H1 (cell line): ENCODE measurements at regions not wholly inside any gene's neighbourhood (a gene's known extent, or its start where the extent isn't known, plus 50 kb on each side); places are given as distances from the start of the nearest gene placed in this dataset.

Source experiments
- CTCF ChIA-PET: fragments of 300-600 bp; sonication (Branson Sonifier 250); formaldehyde crosslinking; loops from one replicate; lab custom pipeline; 2021; ENCODE audit not compliant: partially characterized antibody; lab: Charles Lee
- POLR2A ChIA-PET: fragments of 300-600 bp; sonication (Branson Sonifier 250); formaldehyde crosslinking; loops from one replicate; lab custom pipeline; 2021; ENCODE audit warnings: inconsistent platforms; ENCODE audit not compliant: partially characterized antibody; lab: Charles Lee
- DNase-seq, 2 experiments: peaks; one replicate each; pipeline versions ENCODE4 v3.0.0 to v3.0.0-alpha.2; 2010 to 2022; ENCODE audit warnings: low spot score in 2 of 2, low read depth in 1 of 2, mixed read lengths in 1 of 2
- FAIRE-seq: peaks from 2 replicates; lab custom pipeline; 2011; peaks lifted over from hg19 to GRCh38; lab: Jason Lieb, UNC
- H2AFZ ChIP-seq: 2 replicates; pipeline ENCODE4 v1.8.1; 2012; ENCODE audit warnings: low read length, inconsistent platforms
- H2AK5ac ChIP-seq: 2 replicates; pipeline ENCODE4 v1.6.1; 2013; ENCODE audit warnings: low read depth, low read length
- H2BK120ac ChIP-seq: replicated peaks from 2 replicates; pipeline ENCODE3; 2013; ENCODE audit warnings: low read depth, low read length, inconsistent platforms
- H2BK12ac ChIP-seq: 2 replicates; pipeline ENCODE4 v1.6.1; 2013; ENCODE audit warnings: low read depth, low read length
- H2BK15ac ChIP-seq: 2 replicates; pipeline ENCODE4 v1.6.1; 2013; ENCODE audit warnings: low read length
- H2BK20ac ChIP-seq: 2 replicates; pipeline ENCODE4 v1.6.1; 2013; ENCODE audit warnings: low read length
- H2BK5ac ChIP-seq: 2 replicates; pipeline ENCODE4 v1.6.1; 2013; ENCODE audit warnings: low read depth, low read length
- H3K14ac ChIP-seq: 2 replicates; pipeline ENCODE4 v1.6.1; 2013; ENCODE audit warnings: inconsistent platforms; ENCODE audit not compliant: insufficient read length
- H3K18ac ChIP-seq: 2 replicates; pipeline ENCODE4 v1.6.1; 2013; ENCODE audit warnings: low read length; ENCODE audit errors: extremely low read depth
- H3K23ac ChIP-seq: 2 replicates; pipeline ENCODE4 v1.6.1; 2013; ENCODE audit warnings: inconsistent platforms; ENCODE audit not compliant: insufficient read length
- H3K23me2 ChIP-seq: 2 replicates; pipeline ENCODE4 v1.6.1; 2013; ENCODE audit warnings: low read depth, low read length
- H3K27ac ChIP-seq: 2 replicates; pipeline ENCODE4 v1.6.1; 2011; ENCODE audit warnings: low read depth, low read length, inconsistent platforms
- H3K27me3 ChIP-seq, 4 experiments: replicated peaks in 1 of 4; 1 replicate in 1 of 4; 2 replicates in 3 of 4; pipeline versions ENCODE4 v1.6.1 to v1.8.1; 2011 to 2013; ENCODE audit warnings: low read length in 3 of 4, mild to moderate bottlenecking in 3 of 4, inconsistent platforms in 2 of 4, mixed read lengths in 2 of 4, moderate library complexity in 1 of 4; ENCODE audit not compliant: control insufficient read depth in 3 of 4, insufficient read depth in 3 of 4; ENCODE audit errors: extremely low read depth in 1 of 4
- H3K36me3 ChIP-seq, 4 experiments: 2 replicates each; pipeline versions ENCODE4 v1.6.1 to v1.8.1; 2011 to 2013; ENCODE audit warnings: mild to moderate bottlenecking in 4 of 4, low read length in 3 of 4, moderate library complexity in 2 of 4, control low read depth in 1 of 4, inconsistent platforms in 1 of 4; ENCODE audit not compliant: insufficient read depth in 4 of 4, control insufficient read depth in 2 of 4
- H3K4ac ChIP-seq: replicated peaks from 2 replicates; pipeline ENCODE3; 2013; ENCODE audit warnings: low read length, low read depth, mixed read lengths, inconsistent platforms; ENCODE audit not compliant: insufficient read length
- H3K4me1 ChIP-seq, 4 experiments: replicated peaks in 1 of 4; 1 replicate in 1 of 4; 2 replicates in 3 of 4; pipeline versions ENCODE4 v1.6.1 to v1.8.1; 2011 to 2013; ENCODE audit warnings: low read length in 3 of 4, inconsistent platforms in 2 of 4, mixed read lengths in 1 of 4; ENCODE audit not compliant: insufficient read depth in 4 of 4, control insufficient read depth in 3 of 4
- H3K4me2 ChIP-seq, 2 experiments: 2 replicates each; pipeline versions ENCODE4 v1.6.1 to v1.8.1; 2011 to 2013; ENCODE audit warnings: low read depth in 2 of 2, low read length in 2 of 2, control low read depth in 1 of 2, inconsistent platforms in 1 of 2, mild to moderate bottlenecking in 1 of 2; ENCODE audit not compliant: insufficient read depth in 1 of 2
- H3K4me3 ChIP-seq, 4 experiments: fragments of 200-600, 300-600 bp in 1 of 4; sonication (generic), shearing (Covaris generic), sonication (Bioruptor Twin) in 1 of 4; 2 replicates each; pipeline versions ENCODE4 v1.5.1 to v1.8.1; 2011 to 2016; ENCODE audit warnings: low read length in 4 of 4, low read depth in 3 of 4, control low read depth in 2 of 4, inconsistent platforms in 2 of 4, mild to moderate bottlenecking in 2 of 4, mixed read lengths in 1 of 4, moderate library complexity in 1 of 4; ENCODE audit not compliant: insufficient read depth in 2 of 4; ENCODE audit errors: extremely low read depth in 1 of 4
- H3K56ac ChIP-seq: replicated peaks from 2 replicates; pipeline ENCODE3; 2013; ENCODE audit warnings: low read depth, mild to moderate bottlenecking, mixed read lengths, low read length, inconsistent platforms; ENCODE audit not compliant: insufficient read length
- H3K79me1 ChIP-seq: 2 replicates; pipeline ENCODE4 v1.6.1; 2013; ENCODE audit warnings: low read depth, low read length, control low read depth
- H3K79me2 ChIP-seq, 2 experiments: 2 replicates each; pipeline versions ENCODE4 v1.6.1 to v1.8.1; 2012 to 2013; ENCODE audit warnings: low read length in 2 of 2, mild to moderate bottlenecking in 2 of 2, inconsistent platforms in 1 of 2; ENCODE audit not compliant: insufficient read depth in 2 of 2, control insufficient read depth in 1 of 2
- H3K9ac ChIP-seq, 4 experiments: replicated peaks in 1 of 4; 1 replicate in 1 of 4; 2 replicates in 3 of 4; pipeline versions ENCODE4 v1.6.1 to v1.8.1; 2011 to 2013; ENCODE audit warnings: low read depth in 3 of 4, low read length in 3 of 4, control low read depth in 2 of 4, mild to moderate bottlenecking in 2 of 4, moderate library complexity in 2 of 4, inconsistent platforms in 1 of 4; ENCODE audit errors: extremely low read depth in 1 of 4
- H3K9me3 ChIP-seq, 2 experiments: 2 replicates each; pipeline versions ENCODE4 v1.6.1 to v1.8.1; 2012 to 2013; ENCODE audit warnings: mild to moderate bottlenecking in 2 of 2, moderate library complexity in 2 of 2, control low read depth in 1 of 2, inconsistent platforms in 1 of 2, low read depth in 1 of 2, low read length in 1 of 2, mixed read lengths in 1 of 2; ENCODE audit not compliant: insufficient read depth in 2 of 2
- H4K20me1 ChIP-seq, 2 experiments: replicated peaks in 1 of 2; 2 replicates each; pipeline versions ENCODE3 to v1.8.1; 2011 to 2013; ENCODE audit warnings: inconsistent platforms in 2 of 2, low read length in 2 of 2, mild to moderate bottlenecking in 1 of 2; ENCODE audit not compliant: insufficient read depth in 2 of 2, control insufficient read depth in 1 of 2
- H4K5ac ChIP-seq: 2 replicates; pipeline ENCODE4 v1.6.1; 2013; ENCODE audit warnings: low read length, low read depth, mixed read lengths, inconsistent platforms; ENCODE audit not compliant: insufficient read length
- H4K8ac ChIP-seq: 2 replicates; pipeline ENCODE4 v1.8.0; 2013; ENCODE audit warnings: mild to moderate bottlenecking, moderate library complexity, low read length, inconsistent platforms; ENCODE audit not compliant: insufficient read depth; ENCODE audit errors: extremely low read depth
- H4K91ac ChIP-seq: replicated peaks from 2 replicates; pipeline ENCODE3; 2013; ENCODE audit warnings: low read length, mixed read lengths, inconsistent platforms; ENCODE audit not compliant: insufficient read length
- BACH1 ChIP-seq: IDR thresholded peaks from 2 replicates; pipeline ENCODE4 v1.6.1; 2012; ENCODE audit warnings: low read length, improper control_type of control experiment
- EZH2 ChIP-seq: fragments of 200-600 bp; sonication (generic); IDR thresholded peaks from 2 replicates; pipeline ENCODE4 v1.7.1; 2012; ENCODE audit warnings: low read depth, mild to moderate bottlenecking, moderate library complexity, low read length, inconsistent platforms; ENCODE audit not compliant: severe bottlenecking
- HDAC6 ChIP-seq: IDR thresholded peaks from one replicate; pipeline ENCODE4 v1.7.1; 2012; ENCODE audit warnings: low read depth, mild to moderate bottlenecking, inconsistent platforms, low read length, moderate library complexity
- POLR2A ChIP-seq, 2 experiments: IDR thresholded peaks; 1 replicate in 1 of 2; 2 replicates in 1 of 2; pipeline ENCODE4 v1.6.1; 2011; ENCODE audit warnings: low read depth in 2 of 2, low read length in 2 of 2, mild to moderate bottlenecking in 2 of 2; ENCODE audit errors: control extremely low read depth in 1 of 2
- RXRA ChIP-seq: IDR thresholded peaks from 2 replicates; pipeline ENCODE4 v1.6.1; 2011; ENCODE audit warnings: low read depth, mild to moderate bottlenecking, low read length, moderate library complexity; ENCODE audit not compliant: insufficient read depth
- SUZ12 ChIP-seq: fragments of 200-600 bp; sonication (generic); IDR thresholded peaks from 2 replicates; pipeline ENCODE4 v1.6.1; 2012; ENCODE audit warnings: mild to moderate bottlenecking, inconsistent platforms, low read length, moderate library complexity, mixed read lengths
- TEAD4 ChIP-seq: IDR thresholded peaks from 2 replicates; pipeline ENCODE4 v1.6.1; 2012; ENCODE audit warnings: low read depth, low read length, inconsistent platforms, mixed read lengths

DNA sequence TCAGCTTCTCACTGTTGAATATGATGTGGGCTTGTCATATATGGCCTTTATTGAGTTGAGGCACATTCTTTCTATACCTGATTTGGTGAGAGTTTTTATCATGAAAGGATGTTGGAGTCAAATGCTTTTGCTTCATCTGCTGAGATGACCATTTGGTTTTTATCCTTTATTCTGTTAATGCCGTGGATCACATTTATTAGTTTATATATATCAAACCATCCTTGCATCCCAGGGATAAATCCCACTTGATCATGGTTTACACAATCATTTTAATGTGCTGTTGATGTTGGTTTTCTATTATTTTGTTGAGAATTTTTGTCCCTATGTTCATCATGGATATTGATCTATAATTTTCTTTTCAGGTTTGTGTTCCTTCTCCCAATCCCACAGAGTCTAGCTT lies 67.0 kb downstream of the EBLN1 start (continued):
- no peak for TF ChIP-seq SUZ12
- TF ChIP-seq RXRA, result no peak

DNA sequence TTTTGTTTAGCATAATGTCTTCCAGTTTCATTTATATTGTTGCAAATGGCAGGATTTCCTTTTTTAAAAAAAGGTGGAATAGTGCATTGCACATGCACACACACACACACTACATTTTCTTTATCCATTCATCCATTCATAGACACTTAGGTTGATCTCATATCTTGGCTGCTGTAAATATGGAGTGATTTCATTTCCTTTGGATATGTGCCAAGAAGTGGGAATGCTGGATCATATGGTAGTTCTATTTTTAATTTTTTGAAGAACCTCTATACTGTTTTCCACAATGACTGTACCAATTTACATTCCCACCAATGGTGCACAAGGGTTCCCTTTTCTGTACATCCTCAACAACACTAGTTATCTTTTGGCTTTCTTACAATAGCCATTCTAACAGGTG lies 68.9 kb downstream of the EBLN1 start:
- H3K18ac ChIP-seq, result no peak overlapping the region
- no peak overlapping the region for H3K14ac ChIP-seq
- no peak overlapping the region for H2AFZ ChIP-seq
- no peaks in the 10 kb centered on the region for H3K23me2 ChIP-seq
- H3K4ac ChIP-seq, result no peak overlapping the region
- no peak overlapping the region for H3K56ac ChIP-seq
- H3K79me2 ChIP-seq, result no peaks in the 10 kb centered on the region
- no peak overlapping the region for H4K5ac ChIP-seq
- peaks cover 0 to 3% of the 10 kb centered on the region in 2 experiments; a peak in 2 of 4 replicates for H3K9me3 ChIP-seq
- FAIRE-seq, result no peak
- H3K4me1 ChIP-seq, result no peaks in the 10 kb centered on the region
- no peak overlapping the region for H2BK15ac ChIP-seq
- no peak overlapping the region for H4K8ac ChIP-seq
- no peaks in the 10 kb centered on the region for H3K27me3 ChIP-seq
- no peaks in the 10 kb centered on the region for H3K36me3 ChIP-seq
- H2AK5ac ChIP-seq, result no peak overlapping the region
- no peak overlapping the region for H3K4me3 ChIP-seq
- peaks cover 0 to 1% of the 10 kb centered on the region in 2 experiments for H4K20me1 ChIP-seq
- no peak overlapping the region for H4K91ac ChIP-seq
- no peak overlapping the region for H3K4me2 ChIP-seq
- no peak overlapping the region for H2BK20ac ChIP-seq
- no peaks in the 10 kb centered on the region for H3K79me1 ChIP-seq
- no peak overlapping the region for H2BK120ac ChIP-seq
- H2BK12ac ChIP-seq, result no peak overlapping the region
- H3K23ac ChIP-seq, result no peak overlapping the region
- ChIA-PET CTCF (no interaction called here), POLR2A (no interaction called here)
- no peak for DNase-seq
- H3K27ac ChIP-seq, result no peak overlapping the region
- no peak overlapping the region for H2BK5ac ChIP-seq
- TF ChIP-seq TEAD4, result no peak
- TF ChIP-seq EZH2, result no peak
- TF ChIP-seq SUZ12, result no peak
- TF ChIP-seq HDAC6, result no peak
- TF ChIP-seq BACH1, result no peak
- TF ChIP-seq POLR2A (IDR thresholded peaks at IDR 0.05; ENCODE audit: control extremely low read depth in 1 of 2, low read depth in 2 of 2, low read length in 2 of 2), result no peak
- no peak overlapping the region for H3K9ac ChIP-seq
